Peyer's patch (tissue), 4 donors: ENCODE measurements at regions not wholly inside any gene's neighbourhood (a gene's known extent, or its start where the extent isn't known, plus 50 kb on each side); places are given as distances from the start of the nearest gene placed in this dataset.

Experiments
- CTCF ChIP-seq, 6 experiments: fragments of 450-650 bp in 4 of 6; fragments of 200-600 bp in 2 of 6; sonication (generic) in 1 of 6; IDR thresholded peaks; one replicate each; pipeline ENCODE4 v1.5.1; 2017 to 2019; ENCODE audit warnings: antibody characterized with exemption in 6 of 6, mild to moderate bottlenecking in 3 of 6, moderate library complexity in 1 of 6
- POLR2A ChIP-seq, 2 donors: fragments of 450-650 bp; IDR thresholded peaks; one replicate each; pipeline ENCODE4 v1.5.1; 2017; ENCODE audit warnings: antibody characterized with exemption in 2 of 2, mild to moderate bottlenecking in 2 of 2, moderate library complexity in 2 of 2

GRCh38 chr1:29634746-29635335 is 398.5 kb downstream of the PTPRU start:
- TF ChIP-seq CTCF (IDR thresholded peaks at IDR 0.05) (no peak), POLR2A (IDR thresholded peaks at IDR 0.05) (no peak)
